ENCODE measurements at regions not wholly inside any gene's neighbourhood (a gene's known extent, or its start where the extent isn't known, plus 50 kb on each side); places are given as distances from the start of the nearest gene placed in this dataset.

- Histone ChIP-seq H3K79me2 (ENCODE audit: insufficient read depth, low read length) (no peaks in the 10 kb centered on the region), H3K27me3 (ENCODE audit: low read length) (no peaks in the 10 kb centered on the region), H2AFZ (ENCODE audit: low read depth, low read length, severe bottlenecking) (no peak overlapping the region), H4K20me1 (ENCODE audit: low read depth, low read length) (no peaks in the 10 kb centered on the region), H3K27ac (ENCODE audit: low read depth, low read length) (no peak overlapping the region), H3K9me2 (replicated peaks; ENCODE audit: insufficient read depth, low read length) (no peaks in the 10 kb centered on the region), H3K9me3 (ENCODE audit: insufficient read depth, low read length) (no peaks in the 10 kb centered on the region), H3K4me2 (ENCODE audit: low read depth, low read length, poor library complexity, severe bottlenecking) (no peak overlapping the region), H3K36me3 (ENCODE audit: low read length) (no peaks in the 10 kb centered on the region), H3F3A (ENCODE audit: insufficient read depth) (no peaks in the 10 kb centered on the region), H3K4me3 (ENCODE audit: insufficient read depth, low read length, poor library complexity, severe bottlenecking) (no peak overlapping the region), H3K9ac (ENCODE audit: low read length) (no peak overlapping the region)
- no peak for TF ChIP-seq EZH2phosphoT487 (conservative IDR thresholded peaks at IDR 0.05; ENCODE audit: low read length)
- TF ChIP-seq, protein P1, sequence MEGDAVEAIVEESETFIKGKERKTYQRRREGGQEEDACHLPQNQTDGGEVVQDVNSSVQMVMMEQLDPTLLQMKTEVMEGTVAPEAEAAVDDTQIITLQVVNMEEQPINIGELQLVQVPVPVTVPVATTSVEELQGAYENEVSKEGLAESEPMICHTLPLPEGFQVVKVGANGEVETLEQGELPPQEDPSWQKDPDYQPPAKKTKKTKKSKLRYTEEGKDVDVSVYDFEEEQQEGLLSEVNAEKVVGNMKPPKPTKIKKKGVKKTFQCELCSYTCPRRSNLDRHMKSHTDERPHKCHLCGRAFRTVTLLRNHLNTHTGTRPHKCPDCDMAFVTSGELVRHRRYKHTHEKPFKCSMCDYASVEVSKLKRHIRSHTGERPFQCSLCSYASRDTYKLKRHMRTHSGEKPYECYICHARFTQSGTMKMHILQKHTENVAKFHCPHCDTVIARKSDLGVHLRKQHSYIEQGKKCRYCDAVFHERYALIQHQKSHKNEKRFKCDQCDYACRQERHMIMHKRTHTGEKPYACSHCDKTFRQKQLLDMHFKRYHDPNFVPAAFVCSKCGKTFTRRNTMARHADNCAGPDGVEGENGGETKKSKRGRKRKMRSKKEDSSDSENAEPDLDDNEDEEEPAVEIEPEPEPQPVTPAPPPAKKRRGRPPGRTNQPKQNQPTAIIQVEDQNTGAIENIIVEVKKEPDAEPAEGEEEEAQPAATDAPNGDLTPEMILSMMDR (IDR thresholded peaks at IDR 0.05; ENCODE audit: insufficient read depth, low read length, poor library complexity, severe bottlenecking), result no peak
These were observed 341.4 kb downstream of the BRD1 start for GRCh38 chr22:49486225-49486624.

DNA sequence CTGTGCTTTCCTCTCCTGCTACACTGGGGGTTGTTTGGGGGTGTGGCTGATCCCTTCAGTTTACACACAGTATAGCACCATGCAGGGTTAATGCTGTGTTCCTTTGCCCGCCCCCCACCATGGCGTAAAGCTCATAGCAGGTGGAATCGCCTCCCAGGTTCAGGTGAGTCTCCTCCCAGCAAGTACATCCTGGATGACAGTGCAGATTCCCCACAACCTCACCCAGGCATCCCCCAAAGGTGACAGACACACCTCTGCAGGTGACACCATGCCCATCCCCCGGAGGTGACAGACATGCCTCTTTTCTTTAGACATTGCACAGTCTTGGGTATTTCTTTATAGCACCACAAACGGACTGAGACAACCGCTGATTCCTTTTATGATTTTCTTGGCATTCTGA is 343.7 kb downstream of the BRD1 start:
- no peak overlapping the region for H3K4me2 ChIP-seq (ENCODE audit: low read depth, low read length, poor library complexity, severe bottlenecking)
- no peak overlapping the region for H3K4me3 ChIP-seq (ENCODE audit: insufficient read depth, low read length, poor library complexity, severe bottlenecking)
- no peaks in the 10 kb centered on the region for H3F3A ChIP-seq (ENCODE audit: insufficient read depth)
- no peak overlapping the region for H3K27ac ChIP-seq (ENCODE audit: low read depth, low read length)
- no peaks in the 10 kb centered on the region for H3K36me3 ChIP-seq (ENCODE audit: low read length)
- H3K9me2 ChIP-seq (replicated peaks; ENCODE audit: insufficient read depth, low read length), result no peaks in the 10 kb centered on the region
- H4K20me1 ChIP-seq (ENCODE audit: low read depth, low read length), result no peaks in the 10 kb centered on the region
- H3K9ac ChIP-seq (ENCODE audit: low read length), result no peak overlapping the region
- H3K9me3 ChIP-seq (ENCODE audit: insufficient read depth, low read length), result no peaks in the 10 kb centered on the region
- no peaks in the 10 kb centered on the region for H3K79me2 ChIP-seq (ENCODE audit: insufficient read depth, low read length)
- H3K27me3 ChIP-seq (ENCODE audit: low read length), result no peaks in the 10 kb centered on the region
- TF ChIP-seq, protein P1 (IDR thresholded peaks at IDR 0.05; ENCODE audit: insufficient read depth, low read length, poor library complexity, severe bottlenecking), result no peak
- no peak for TF ChIP-seq EZH2phosphoT487 (conservative IDR thresholded peaks at IDR 0.05; ENCODE audit: low read length)
- H2AFZ ChIP-seq (ENCODE audit: low read depth, low read length, severe bottlenecking), result no peak overlapping the region

DNA sequence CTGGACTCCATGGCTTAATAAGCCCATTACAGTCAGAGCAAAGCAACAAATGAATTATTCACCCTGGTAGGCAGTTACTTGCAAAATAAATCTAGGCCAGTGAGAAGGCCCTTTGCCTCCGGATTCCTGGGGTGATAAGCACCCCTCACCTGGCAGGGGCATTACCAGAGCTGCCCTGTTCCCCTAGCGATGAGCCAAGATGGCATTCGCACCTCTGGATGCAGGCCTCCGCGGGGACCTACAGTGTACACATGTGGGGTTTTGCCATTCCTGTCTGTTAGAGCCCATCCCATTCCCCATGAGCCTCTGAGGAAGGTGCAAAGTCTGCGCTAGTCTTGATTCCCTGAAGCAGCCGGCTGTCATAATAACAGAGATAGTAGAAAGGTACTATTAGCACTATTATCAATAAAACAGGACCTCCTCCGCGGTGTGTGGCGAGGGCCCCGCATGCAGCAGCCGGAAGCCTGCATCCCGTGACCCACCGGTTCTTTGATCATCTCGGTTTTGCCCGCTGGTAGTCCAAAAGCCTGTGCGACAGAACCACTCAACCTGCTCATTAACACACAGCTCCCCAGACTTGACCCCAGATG is 344.3 kb downstream of the BRD1 start:
- TF ChIP-seq, protein P1 (IDR thresholded peaks at IDR 0.05; ENCODE audit: insufficient read depth, low read length, poor library complexity, severe bottlenecking), result no peak
- TF ChIP-seq EZH2phosphoT487 (conservative IDR thresholded peaks at IDR 0.05; ENCODE audit: low read length), result no peak
- H3K36me3 ChIP-seq (ENCODE audit: low read length), result no peaks in the 10 kb centered on the region

More for the DNA sequence above, 344.3 kb downstream of the BRD1 start:
- H3K4me2 ChIP-seq (ENCODE audit: low read depth, low read length, poor library complexity, severe bottlenecking), result no peak overlapping the region
- H3F3A ChIP-seq (ENCODE audit: insufficient read depth), result no peaks in the 10 kb centered on the region
- H3K27ac ChIP-seq (ENCODE audit: low read depth, low read length), result no peak overlapping the region
- H3K9ac ChIP-seq (ENCODE audit: low read length), result no peak overlapping the region
- H4K20me1 ChIP-seq (ENCODE audit: low read depth, low read length), result no peaks in the 10 kb centered on the region
- H3K79me2 ChIP-seq (ENCODE audit: insufficient read depth, low read length), result no peaks in the 10 kb centered on the region
- no peaks in the 10 kb centered on the region for H3K27me3 ChIP-seq (ENCODE audit: low read length)
- no peaks in the 10 kb centered on the region for H3K9me2 ChIP-seq (replicated peaks; ENCODE audit: insufficient read depth, low read length)
- H2AFZ ChIP-seq (ENCODE audit: low read depth, low read length, severe bottlenecking), result no peak overlapping the region
- H3K9me3 ChIP-seq (ENCODE audit: insufficient read depth, low read length), result no peaks in the 10 kb centered on the region
- no peak overlapping the region for H3K4me3 ChIP-seq (ENCODE audit: insufficient read depth, low read length, poor library complexity, severe bottlenecking)
